B cell (primary cell): ENCODE measurements at regions not wholly inside any gene's neighbourhood (a gene's known extent, or its start where the extent isn't known, plus 50 kb on each side); places are given as distances from the start of the nearest gene placed in this dataset.
A peak's percentile ranks its signal among the peaks of the same experiment; 100 is the strongest.

Experiments used
- ATAC-seq: fragments of 200-7000 bp; cut with Tn5 transposase; one replicate; pipeline ENCODE4 v1.10.0; 2021; ENCODE audit warnings: low read depth, mild to moderate bottlenecking, moderate number of reproducible peaks, moderate library complexity
- CTCF ChIA-PET: fragments of 350-600 bp; sonication (Branson Sonifier 250); formaldehyde crosslinking; loops from one replicate; lab custom pipeline; 2021; ENCODE audit warnings: antibody characterized with exemption, inconsistent platforms; lab: Charles Lee
- POLR2A ChIA-PET: fragments of 350-600 bp; sonication (Branson Sonifier 250); formaldehyde crosslinking; loops from one replicate; lab custom pipeline; 2021; ENCODE audit warnings: antibody characterized with exemption; lab: Charles Lee
- DNase-seq: peaks from one replicate; pipeline ENCODE4 v3.0.0; 2013
- H2AFZ ChIP-seq: 2 replicates; pipeline ENCODE4 v1.6.1; 2012; ENCODE audit warnings: mild to moderate bottlenecking, low read depth, low read length; ENCODE audit not compliant: insufficient read depth, poor library complexity, severe bottlenecking
- H3K27ac ChIP-seq, 2 donors: 1 replicate in 1 of 2; 2 replicates in 1 of 2; pipeline ENCODE4 v1.5.1; 2012 to 2013; ENCODE audit warnings: low read length in 2 of 2, mild to moderate bottlenecking in 2 of 2, moderate library complexity in 1 of 2
- H3K27me3 ChIP-seq, 4 experiments: fragments of 200-600 bp in 1 of 4; sonication (generic) in 1 of 4; replicated peaks in 1 of 4; 1 replicate in 2 of 4; 2 replicates in 2 of 4; pipeline versions ENCODE4 v1.6.1 to v1.7.0; 2013 to 2016; ENCODE audit warnings: low read length in 3 of 4, mild to moderate bottlenecking in 2 of 4, mixed read lengths in 1 of 4, moderate library complexity in 1 of 4; ENCODE audit not compliant: insufficient read depth in 4 of 4, control insufficient read depth in 3 of 4; ENCODE audit errors: control extremely low read depth in 1 of 4
- H3K36me3 ChIP-seq, 2 experiments: replicated peaks in 1 of 2; 1 replicate in 1 of 2; 2 replicates in 1 of 2; pipeline versions ENCODE4 v1.6.1 to v1.7.1; 2013; ENCODE audit warnings: low read length in 1 of 2; ENCODE audit not compliant: insufficient read depth in 2 of 2, control insufficient read depth in 1 of 2; ENCODE audit errors: control extremely low read depth in 1 of 2, extremely low read depth in 1 of 2
- H3K4me1 ChIP-seq, 2 donors: fragments of 200-600 bp in 1 of 2; sonication (generic) in 1 of 2; 1 replicate in 1 of 2; 2 replicates in 1 of 2; pipeline versions ENCODE4 v1.5.1 to v1.6.1; 2013 to 2017; ENCODE audit warnings: low read length in 2 of 2; ENCODE audit not compliant: control insufficient read depth in 2 of 2, insufficient read depth in 2 of 2
- H3K4me2 ChIP-seq: replicated peaks from 2 replicates; pipeline ENCODE3; 2012; ENCODE audit warnings: mild to moderate bottlenecking, low read depth, low read length; ENCODE audit not compliant: poor library complexity, severe bottlenecking
- H3K4me3 ChIP-seq, 5 experiments: fragments of 200-600 bp in 1 of 5; sonication (generic) in 1 of 5; 1 replicate in 3 of 5; 2 replicates in 2 of 5; pipeline versions ENCODE4 v1.5.1 to v1.7.0; 2011 to 2016; ENCODE audit warnings: low read length in 4 of 5, mild to moderate bottlenecking in 4 of 5, low read depth in 2 of 5, control low read depth in 1 of 5, moderate library complexity in 1 of 5; ENCODE audit not compliant: insufficient read depth in 1 of 5; ENCODE audit errors: control extremely low read depth in 1 of 5, extremely low read depth in 1 of 5
- H3K79me2 ChIP-seq: fragments of 200-600 bp; sonication (generic); one replicate; pipeline ENCODE4 v1.6.0; 2016; ENCODE audit warnings: low read length; ENCODE audit not compliant: control insufficient read depth, insufficient read depth
- H3K9ac ChIP-seq: fragments of 200-600 bp; sonication (generic); 2 replicates; pipeline ENCODE4 v1.6.1; 2017; ENCODE audit warnings: mild to moderate bottlenecking, low read length, moderate library complexity
- H3K9me3 ChIP-seq, 3 donors: one replicate each; pipeline versions ENCODE4 v1.6.1 to v1.7.1; 2013; ENCODE audit warnings: low read length in 2 of 3; ENCODE audit not compliant: control insufficient read depth in 2 of 3, insufficient read depth in 1 of 3; ENCODE audit errors: control extremely low read depth in 1 of 3
- H4K20me1 ChIP-seq: 2 replicates; pipeline ENCODE4 v1.6.0; 2012; ENCODE audit warnings: mild to moderate bottlenecking, low read length; ENCODE audit not compliant: insufficient read depth, control insufficient read depth, poor library complexity, severe bottlenecking
- H3K27ac Mint-ChIP-seq: one replicate; pipeline ENCODE4 v1.8.0; 2021; ENCODE audit warnings: mixed read lengths
- H3K27me3 Mint-ChIP-seq: one replicate; pipeline ENCODE4 v1.8.0; 2021; ENCODE audit warnings: mixed read lengths
- H3K4me1 Mint-ChIP-seq: one replicate; pipeline ENCODE4 v1.8.0; 2021; ENCODE audit warnings: mixed read lengths
- H3K4me3 Mint-ChIP-seq: one replicate; pipeline ENCODE4 v1.8.0; 2021; ENCODE audit warnings: mixed read lengths
- H3K9me3 Mint-ChIP-seq: one replicate; pipeline ENCODE4 v1.8.0; 2022; ENCODE audit warnings: mixed read lengths; ENCODE audit not compliant: insufficient read depth
- CTCF ChIP-seq: fragments of 200-600 bp; IDR thresholded peaks from one replicate; pipeline ENCODE4 v1.8.0; 2022; ENCODE audit warnings: antibody characterized with exemption, mild to moderate bottlenecking
- EZH2 ChIP-seq: IDR thresholded peaks from 2 replicates; pipeline ENCODE4 v1.6.1; 2012; ENCODE audit warnings: borderline replicate concordance, low read depth, mild to moderate bottlenecking, moderate library complexity, low read length; ENCODE audit not compliant: insufficient read depth, poor library complexity, severe bottlenecking
- WGBS: methylation state at CpG from one replicate; pipeline ENCODE4 v1.1.5; 2013; ENCODE audit warnings: missing lambda C conversion rate; ENCODE audit not compliant: insufficient coverage; 5-methylcytosine and 5-hydroxymethylcytosine counted together
- intact Hi-C: fragments of 100-400 bp; cut with micrococcal nuclease; formaldehyde crosslinking; loops from one replicate; pipeline ENCODE4 v1.10.0; 2022

GRCh38 chr18:64384101-64384500, 235.2 kb upstream of the LINC00305 start:
- Histone ChIP-seq H3K79me2 (no peaks in the 10 kb centered on the region), H3K36me3 (no peaks in the 10 kb centered on the region), H2AFZ (no peak overlapping the region), H3K27ac (no peak overlapping the region), H3K9ac (no peak overlapping the region), H3K9me3 (no peaks in the 10 kb centered on the region), H3K4me3 (no peak overlapping the region), H3K4me2 (no peak overlapping the region), H3K27me3 (no peaks in the 10 kb centered on the region), H4K20me1 (no peaks in the 10 kb centered on the region), H3K4me1 (peaks cover 16 to 23% of the 10 kb centered on the region in 2 donors)
- POLR2A ChIA-PET = no interaction called here
- WGBS = no CpG with 5 or more reads among the region's 1 CpG
- no peak for ATAC-seq
- DNase-seq = no peak
- Mint-ChIP-seq H3K27ac (no peak overlapping the region), H3K4me1 (peaks cover 26% of the 10 kb centered on the region), H3K27me3 (no peaks in the 10 kb centered on the region), H3K4me3 (no peak overlapping the region), H3K9me3 (no peaks in the 10 kb centered on the region)
- intact Hi-C loops = no loop called here
- CTCF ChIA-PET = no interaction called here
- TF ChIP-seq EZH2 (no peak), CTCF (no peak)

GRCh38 chr18:64380117-64380516, 231.2 kb upstream of the LINC00305 start:
- POLR2A ChIA-PET = no interaction called here
- Histone ChIP-seq H3K4me3 (peak overlapping the region in 1 of 5 experiments; percentile 35), H3K4me1 (peaks cover 16 to 23% of the 10 kb centered on the region in 2 donors), H3K36me3 (no peaks in the 10 kb centered on the region), H4K20me1 (no peaks in the 10 kb centered on the region), H3K9ac (peak overlapping the region; percentile 31), H2AFZ (peak overlapping the region; percentile 11), H3K9me3 (no peaks in the 10 kb centered on the region), H3K27me3 (no peaks in the 10 kb centered on the region), H3K27ac (peak overlapping the region; percentile 48 to 75), H3K4me2 (peak overlapping the region; percentile 61), H3K79me2 (no peaks in the 10 kb centered on the region)
- no peak for TF ChIP-seq EZH2
- no peak for TF ChIP-seq CTCF
- CTCF ChIA-PET = interaction anchor here (1.3 kb wide), 1 partner anchor 30 kb away, joined by 3 read pairs; no protein-coding TSS in a partner anchor
- Mint-ChIP-seq H3K27me3 (no peaks in the 10 kb centered on the region), H3K9me3 (no peaks in the 10 kb centered on the region), H3K4me3 (peak overlapping the region; percentile 52), H3K27ac (peak overlapping the region; percentile 2), H3K4me1 (peaks cover 26% of the 10 kb centered on the region)
- intact Hi-C loops = no loop called here
- no CpG with 5 or more reads among the region's 1 CpG for WGBS
- ATAC-seq (peak; percentile 62), DNase-seq (peak; percentile 57)
